GM12891 (cell line): ENCODE measurements at regions not wholly inside any gene's neighbourhood (a gene's known extent, or its start where the extent isn't known, plus 50 kb on each side); places are given as distances from the start of the nearest gene placed in this dataset.

ENCODE experiments used
- DNase-seq: peaks from one replicate; pipeline ENCODE4 v3.0.0; 2011; ENCODE audit warnings: low spot score; ENCODE audit not compliant: insufficient read length
- FAIRE-seq: peaks from 2 replicates; lab custom pipeline; 2011; peaks lifted over from hg19 to GRCh38; lab: Jason Lieb, UNC
- PAX5 ChIP-seq: IDR thresholded peaks from 2 replicates; pipeline ENCODE4 v1.6.1; 2011; ENCODE audit warnings: low read length, moderate library complexity, mild to moderate bottlenecking; ENCODE audit not compliant: insufficient read depth, severe bottlenecking
- POLR2A ChIP-seq: IDR thresholded peaks from 2 replicates; pipeline ENCODE4 v1.6.1; 2011; ENCODE audit warnings: low read depth, low read length, control low read depth
- POLR2AphosphoS5 ChIP-seq: IDR thresholded peaks from 2 replicates; pipeline ENCODE4 v1.6.1; 2011; ENCODE audit warnings: low read depth, low read length, control low read depth
- POU2F2 ChIP-seq: IDR thresholded peaks from 2 replicates; pipeline ENCODE4 v1.6.1; 2011; ENCODE audit warnings: low read depth, mild to moderate bottlenecking, control low read depth, low read length, moderate library complexity
- SPI1 ChIP-seq: IDR thresholded peaks from 2 replicates; pipeline ENCODE4 v1.6.1; 2011; ENCODE audit warnings: low read depth, low read length, control low read depth
- TAF1 ChIP-seq: IDR thresholded peaks from 2 replicates; pipeline ENCODE4 v1.6.1; 2011; ENCODE audit warnings: low read depth, low read length, control low read depth

GRCh38 chr6:164532198-164533044 is 777.0 kb downstream of the C6orf118 start:
- no peak for FAIRE-seq
- TF ChIP-seq POU2F2 (no peak), TAF1 (no peak), POLR2A (no peak)

GRCh38 chr6:164531736-164532135 is 777.7 kb downstream of the C6orf118 start:
- TF ChIP-seq POU2F2, result no peak
- no peak for TF ChIP-seq PAX5
- no peak for TF ChIP-seq POLR2A
- TF ChIP-seq SPI1, result no peak
- TF ChIP-seq POLR2AphosphoS5, result no peak
- TF ChIP-seq TAF1, result no peak
- no peak for DNase-seq
- FAIRE-seq, result no peak

More at GRCh38 chr6:164532198-164533044, 777.0 kb downstream of the C6orf118 start:
- no peak for DNase-seq

- DNase-seq (no peak), FAIRE-seq (no peak)
- TF ChIP-seq POU2F2 (no peak), TAF1 (no peak), POLR2AphosphoS5 (no peak), POLR2A (no peak), PAX5 (no peak), SPI1 (no peak)
Measured at GRCh38 chr6:164528539-164528938, 780.9 kb downstream of the C6orf118 start.

GRCh38 chr6:164523087-164523654 is 786.2 kb downstream of the C6orf118 start:
- FAIRE-seq (no peak), DNase-seq (no peak)
- TF ChIP-seq PAX5 (no peak), POLR2AphosphoS5 (no peak), SPI1 (no peak), POU2F2 (no peak), POLR2A (no peak), TAF1 (no peak)

- FAIRE-seq (no peak), DNase-seq (no peak)
- TF ChIP-seq POLR2A (no peak), TAF1 (no peak), SPI1 (no peak), POU2F2 (no peak), POLR2AphosphoS5 (no peak), PAX5 (no peak)
Measured at GRCh38 chr6:164520916-164521315, 788.5 kb downstream of the C6orf118 start.

- DNase-seq (peak; percentile 18), FAIRE-seq (no peak)
- TF ChIP-seq TAF1, result no peak
- peak; percentile 99 for TF ChIP-seq SPI1
- peak; percentile 59; the same call in 1 of the 2 replicates for TF ChIP-seq POU2F2
- no peak for TF ChIP-seq POLR2A
- TF ChIP-seq PAX5, result no peak
- no peak for TF ChIP-seq POLR2AphosphoS5
Measured at GRCh38 chr6:164507206-164507940, 802.0 kb downstream of the C6orf118 start.

GRCh38 chr6:164505425-164505824 is 804.0 kb downstream of the C6orf118 start:
- no peak for FAIRE-seq
- no peak for DNase-seq
- TF ChIP-seq POU2F2 (no peak), POLR2AphosphoS5 (no peak), SPI1 (no peak), TAF1 (no peak), POLR2A (no peak), PAX5 (no peak)

- TF ChIP-seq POLR2A (no peak), SPI1 (peak; percentile 67)
- FAIRE-seq (no peak), DNase-seq (no peak)
Measured at GRCh38 chr6:164502833-164503232, 806.6 kb downstream of the C6orf118 start.

- TF ChIP-seq SPI1 (no peak), PAX5 (no peak), POLR2A (no peak), POU2F2 (no peak), POLR2AphosphoS5 (no peak), TAF1 (no peak)
- no peak for DNase-seq
- FAIRE-seq, result no peak
Measured at GRCh38 chr6:164495882-164496495, 813.4 kb downstream of the C6orf118 start.
